ENCODE measurements at regions not wholly inside any gene's neighbourhood (a gene's known extent, or its start where the extent isn't known, plus 50 kb on each side); places are given as distances from the start of the nearest gene placed in this dataset.

DNA sequence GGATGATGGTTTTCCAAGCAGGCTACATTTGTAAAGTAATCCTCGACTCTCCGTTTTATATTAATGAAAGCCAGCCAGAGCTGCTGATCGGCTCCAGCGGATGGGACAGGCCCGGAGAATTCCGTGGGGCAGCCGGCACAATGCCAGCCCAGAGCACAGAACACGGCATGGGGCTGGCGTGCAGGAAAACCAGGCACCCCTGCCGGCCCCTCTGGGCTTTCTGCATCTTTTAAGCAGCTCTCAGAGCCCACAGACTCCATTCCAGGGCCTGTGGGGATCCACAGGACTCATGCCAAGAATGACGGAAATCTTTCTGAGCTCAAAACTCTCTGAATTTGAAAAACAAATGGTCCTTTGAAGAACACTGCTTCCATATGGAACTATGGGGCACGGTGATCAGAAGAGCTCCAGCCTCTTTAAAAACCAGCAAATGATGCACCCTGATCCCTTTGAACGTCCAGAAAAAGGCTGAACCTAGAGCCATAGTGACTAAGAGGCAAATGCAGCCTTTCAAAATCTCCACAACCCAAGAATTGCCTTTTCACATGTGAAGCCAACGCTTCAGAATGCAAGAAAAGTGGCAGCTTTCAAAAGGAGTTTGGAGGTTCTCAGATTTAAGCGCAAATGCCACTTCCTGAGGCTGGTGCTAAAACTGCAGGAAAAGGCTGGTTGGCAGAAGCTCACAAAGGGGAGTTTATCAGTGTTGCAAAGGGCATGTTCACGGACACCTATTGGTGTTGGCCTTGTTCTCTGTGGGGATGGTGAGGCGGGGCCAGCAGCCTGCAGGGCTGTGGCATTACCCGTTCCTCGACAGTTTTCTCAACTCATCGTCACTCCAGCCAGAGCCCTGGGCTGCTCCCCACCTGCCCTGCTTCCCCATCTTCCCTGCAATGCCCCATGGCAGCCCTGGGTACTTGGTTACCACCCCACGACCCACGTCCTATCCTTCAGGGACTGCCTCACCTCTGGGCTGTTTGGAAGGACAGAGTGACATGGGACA, 212.5 kb downstream of the CTTN start:
- FAIRE-seq, result no peak
- Histone ChIP-seq H3K4me2 (ENCODE audit: insufficient read depth, low read length) (no peak overlapping the region), H3K36me3 (ENCODE audit: control insufficient read depth, insufficient read depth, low read length) (no peaks in the 10 kb centered on the region), H3K4me1 (replicated peaks in 1 of 2; ENCODE audit: control insufficient read depth in 2 of 2, insufficient read depth in 2 of 2, low read length in 2 of 2) (peaks cover 0 to 4% of the 10 kb centered on the region in 2 experiments; a peak in 2 of 5 replicates), H4K20me1 (replicated peaks; ENCODE audit: control insufficient read depth, insufficient read depth, low read length) (peaks cover 9% of the 10 kb centered on the region; the same call in 1 of the 2 replicates), H3K9ac (ENCODE audit: insufficient read depth in 1 of 2, low read depth in 2 of 2, low read length in 2 of 2) (no peak overlapping the region), H3K79me2 (ENCODE audit: control insufficient read depth, insufficient read depth, low read length) (no peaks in the 10 kb centered on the region), H3K9me1 (ENCODE audit: control insufficient read depth, insufficient read depth, low read length) (no peaks in the 10 kb centered on the region), H3K27me3 (ENCODE audit: control insufficient read depth in 2 of 2, insufficient read depth in 2 of 2, low read length in 2 of 2) (peaks cover 16 to 69% of the 10 kb centered on the region in 2 experiments), H3K4me3 (no peak overlapping the region), H2AFZ (ENCODE audit: low read depth, low read length) (no peak overlapping the region), H3K27ac (ENCODE audit: extremely low read depth, low read depth, low read length) (no peak overlapping the region), H3K9me3 (replicated peaks; ENCODE audit: control insufficient read depth, insufficient read depth, low read depth, low read length) (no peaks in the 10 kb centered on the region)
- BruUV-seq (replicated peaks), result no TSS peak
- in situ Hi-C loops (cut with MboI), result no loop called here
- intact Hi-C loops (cut with micrococcal nuclease), result no loop called here
- WGBS (ENCODE audit: insufficient coverage, low coverage, missing lambda C conversion rate), result under 1% methylated on average over 20 of the region's 22 CpGs
- DNase-seq (ENCODE audit: extremely low read depth in 1 of 4, low spot score in 3 of 4), result no peak
- CTCF ChIA-PET (ENCODE audit: low intra/inter-chr PET ratio), result no interaction called here
- POLR2A ChIA-PET, result interaction anchor here (0.5 to 1.0 kb wide), 2 partner anchors 23 to 146 kb away, joined by 3 read pairs; no protein-coding TSS in a partner anchor
- ATAC-seq, result no peak
- TF ChIP-seq CHD1 (IDR thresholded peaks at IDR 0.05; ENCODE audit: low read length), result no peak
- TF ChIP-seq RBM15 (IDR thresholded peaks at IDR 0.05; ENCODE audit: insufficient read depth, low read length), result no peak
- TF ChIP-seq ZBED1 (IDR thresholded peaks at IDR 0.05), result no peak
- TF ChIP-seq ZNF24 (IDR thresholded peaks at IDR 0.05), result no peak
- no peak for TF ChIP-seq NCOR1 (IDR thresholded peaks at IDR 0.05)
- no peak for TF ChIP-seq ADNP (tag; IDR thresholded peaks at IDR 0.05)
- no peak for TF ChIP-seq SRSF9 (IDR thresholded peaks at IDR 0.05; ENCODE audit: borderline replicate concordance, low read depth, low read length)
- TF ChIP-seq ARID1B (IDR thresholded peaks at IDR 0.05), result no peak
- TF ChIP-seq ZNF695 (CRISPR knock-in tag; IDR thresholded peaks at IDR 0.05), result no peak
- TF ChIP-seq, protein P1, sequence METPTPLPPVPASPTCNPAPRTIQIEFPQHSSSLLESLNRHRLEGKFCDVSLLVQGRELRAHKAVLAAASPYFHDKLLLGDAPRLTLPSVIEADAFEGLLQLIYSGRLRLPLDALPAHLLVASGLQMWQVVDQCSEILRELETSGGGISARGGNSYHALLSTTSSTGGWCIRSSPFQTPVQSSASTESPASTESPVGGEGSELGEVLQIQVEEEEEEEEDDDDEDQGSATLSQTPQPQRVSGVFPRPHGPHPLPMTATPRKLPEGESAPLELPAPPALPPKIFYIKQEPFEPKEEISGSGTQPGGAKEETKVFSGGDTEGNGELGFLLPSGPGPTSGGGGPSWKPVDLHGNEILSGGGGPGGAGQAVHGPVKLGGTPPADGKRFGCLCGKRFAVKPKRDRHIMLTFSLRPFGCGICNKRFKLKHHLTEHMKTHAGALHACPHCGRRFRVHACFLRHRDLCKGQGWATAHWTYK (CRISPR knock-in tag; IDR thresholded peaks at IDR 0.05), result no peak
- no peak for TF ChIP-seq ZNF165 (CRISPR knock-in tag; IDR thresholded peaks at IDR 0.05; ENCODE audit: borderline replicate concordance)
- TF ChIP-seq, protein P2, sequence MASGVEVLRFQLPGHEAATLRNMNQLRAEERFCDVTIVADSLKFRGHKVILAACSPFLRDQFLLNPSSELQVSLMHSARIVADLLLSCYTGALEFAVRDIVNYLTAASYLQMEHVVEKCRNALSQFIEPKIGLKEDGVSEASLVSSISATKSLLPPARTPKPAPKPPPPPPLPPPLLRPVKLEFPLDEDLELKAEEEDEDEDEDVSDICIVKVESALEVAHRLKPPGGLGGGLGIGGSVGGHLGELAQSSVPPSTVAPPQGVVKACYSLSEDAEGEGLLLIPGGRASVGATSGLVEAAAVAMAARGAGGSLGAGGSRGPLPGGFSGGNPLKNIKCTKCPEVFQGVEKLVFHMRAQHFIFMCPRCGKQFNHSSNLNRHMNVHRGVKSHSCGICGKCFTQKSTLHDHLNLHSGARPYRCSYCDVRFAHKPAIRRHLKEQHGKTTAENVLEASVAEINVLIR (CRISPR knock-in tag; IDR thresholded peaks at IDR 0.05), result no peak
- no peak for TF ChIP-seq HMG20A (CRISPR knock-in tag; conservative IDR thresholded peaks at IDR 0.05)
- TF ChIP-seq KDM5B (IDR thresholded peaks at IDR 0.05; ENCODE audit: insufficient replicate concordance, low read depth, low read length), result no peak
- TF ChIP-seq, protein P3, sequence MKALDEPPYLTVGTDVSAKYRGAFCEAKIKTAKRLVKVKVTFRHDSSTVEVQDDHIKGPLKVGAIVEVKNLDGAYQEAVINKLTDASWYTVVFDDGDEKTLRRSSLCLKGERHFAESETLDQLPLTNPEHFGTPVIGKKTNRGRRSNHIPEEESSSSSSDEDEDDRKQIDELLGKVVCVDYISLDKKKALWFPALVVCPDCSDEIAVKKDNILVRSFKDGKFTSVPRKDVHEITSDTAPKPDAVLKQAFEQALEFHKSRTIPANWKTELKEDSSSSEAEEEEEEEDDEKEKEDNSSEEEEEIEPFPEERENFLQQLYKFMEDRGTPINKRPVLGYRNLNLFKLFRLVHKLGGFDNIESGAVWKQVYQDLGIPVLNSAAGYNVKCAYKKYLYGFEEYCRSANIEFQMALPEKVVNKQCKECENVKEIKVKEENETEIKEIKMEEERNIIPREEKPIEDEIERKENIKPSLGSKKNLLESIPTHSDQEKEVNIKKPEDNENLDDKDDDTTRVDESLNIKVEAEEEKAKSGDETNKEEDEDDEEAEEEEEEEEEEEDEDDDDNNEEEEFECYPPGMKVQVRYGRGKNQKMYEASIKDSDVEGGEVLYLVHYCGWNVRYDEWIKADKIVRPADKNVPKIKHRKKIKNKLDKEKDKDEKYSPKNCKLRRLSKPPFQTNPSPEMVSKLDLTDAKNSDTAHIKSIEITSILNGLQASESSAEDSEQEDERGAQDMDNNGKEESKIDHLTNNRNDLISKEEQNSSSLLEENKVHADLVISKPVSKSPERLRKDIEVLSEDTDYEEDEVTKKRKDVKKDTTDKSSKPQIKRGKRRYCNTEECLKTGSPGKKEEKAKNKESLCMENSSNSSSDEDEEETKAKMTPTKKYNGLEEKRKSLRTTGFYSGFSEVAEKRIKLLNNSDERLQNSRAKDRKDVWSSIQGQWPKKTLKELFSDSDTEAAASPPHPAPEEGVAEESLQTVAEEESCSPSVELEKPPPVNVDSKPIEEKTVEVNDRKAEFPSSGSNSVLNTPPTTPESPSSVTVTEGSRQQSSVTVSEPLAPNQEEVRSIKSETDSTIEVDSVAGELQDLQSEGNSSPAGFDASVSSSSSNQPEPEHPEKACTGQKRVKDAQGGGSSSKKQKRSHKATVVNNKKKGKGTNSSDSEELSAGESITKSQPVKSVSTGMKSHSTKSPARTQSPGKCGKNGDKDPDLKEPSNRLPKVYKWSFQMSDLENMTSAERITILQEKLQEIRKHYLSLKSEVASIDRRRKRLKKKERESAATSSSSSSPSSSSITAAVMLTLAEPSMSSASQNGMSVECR (CRISPR knock-in tag; IDR thresholded peaks at IDR 0.05), result no peak
- no peak for TF ChIP-seq STAT5B (CRISPR knock-in tag; IDR thresholded peaks at IDR 0.05)

Measured in K562 (cell line).